Transverse colon (tissue), 4 donors: ENCODE measurements at regions not wholly inside any gene's neighbourhood (a gene's known extent, or its start where the extent isn't known, plus 50 kb on each side); places are given as distances from the start of the nearest gene placed in this dataset.

Experiments used
- EP300 ChIP-seq: sonication (generic); formaldehyde crosslinking; IDR thresholded peaks from one replicate; pipeline ENCODE4 v1.6.1; 2017; ENCODE audit warnings: antibody characterized with exemption, low read depth
- POLR2A ChIP-seq: fragments of 450-650 bp; IDR thresholded peaks from one replicate; pipeline ENCODE4 v1.6.1; 2016; ENCODE audit warnings: antibody characterized with exemption, mild to moderate bottlenecking, moderate library complexity
- POLR2AphosphoS5 ChIP-seq, 3 donors: sonication (generic); formaldehyde crosslinking; IDR thresholded peaks; one replicate each; pipeline ENCODE4 v1.6.1; 2016; ENCODE audit warnings: antibody characterized with exemption in 3 of 3
- TF ChIP-seq, protein P1 (sequence below), 5 experiments: fragments of 200-600 bp in 3 of 5; fragments of 450-650 bp in 2 of 5; sonication (generic) in 3 of 5; IDR thresholded peaks; 1 replicate in 2 of 5; 2 replicates in 3 of 5; pipeline ENCODE4 v1.5.1; 2016 to 2017; ENCODE audit warnings: antibody characterized with exemption in 5 of 5, inconsistent platforms in 3 of 5, mild to moderate bottlenecking in 2 of 5, moderate library complexity in 1 of 5

DNA sequence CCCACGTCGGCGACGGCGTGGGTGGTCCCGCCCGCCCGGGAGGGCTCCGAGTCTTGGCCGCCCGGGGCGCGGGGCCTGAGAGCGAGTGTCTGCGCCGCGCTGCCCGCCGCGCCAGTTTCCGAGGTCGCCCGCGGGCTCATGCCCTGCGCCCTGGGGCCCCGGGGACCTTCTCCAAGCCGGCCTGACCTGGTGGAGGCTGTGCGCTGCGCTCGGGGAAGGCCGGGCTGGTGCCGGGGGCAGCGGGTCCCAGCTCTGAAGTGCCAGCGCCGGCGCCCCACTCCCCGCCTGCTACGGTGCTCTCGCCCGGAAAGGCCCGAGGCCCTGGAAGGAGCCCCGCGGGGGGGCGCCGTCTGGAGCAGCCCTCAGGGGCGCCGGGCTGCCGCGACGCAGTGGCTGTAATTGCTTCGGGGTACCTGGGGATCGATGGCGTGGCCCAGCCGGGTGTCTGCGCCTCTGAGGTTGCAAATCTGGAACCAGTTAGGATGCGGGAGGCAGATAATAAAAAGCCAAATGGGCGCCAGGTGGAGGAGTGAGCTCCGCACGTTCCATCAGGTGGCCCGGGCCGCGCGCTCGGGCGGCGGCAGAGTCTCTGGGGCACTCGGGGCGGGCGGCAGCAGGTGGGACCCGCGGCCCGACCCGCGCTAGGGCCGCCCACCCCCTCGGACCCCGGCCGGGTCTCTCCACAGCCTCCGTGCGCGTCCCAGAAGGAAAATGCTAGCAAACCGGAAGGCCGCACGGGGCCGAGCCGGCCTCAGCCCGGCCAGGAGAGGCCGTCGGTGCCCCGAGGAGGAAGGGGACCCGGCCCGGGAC lies 102.3 kb upstream of the DIO3 start:
- TF ChIP-seq, protein P1, sequence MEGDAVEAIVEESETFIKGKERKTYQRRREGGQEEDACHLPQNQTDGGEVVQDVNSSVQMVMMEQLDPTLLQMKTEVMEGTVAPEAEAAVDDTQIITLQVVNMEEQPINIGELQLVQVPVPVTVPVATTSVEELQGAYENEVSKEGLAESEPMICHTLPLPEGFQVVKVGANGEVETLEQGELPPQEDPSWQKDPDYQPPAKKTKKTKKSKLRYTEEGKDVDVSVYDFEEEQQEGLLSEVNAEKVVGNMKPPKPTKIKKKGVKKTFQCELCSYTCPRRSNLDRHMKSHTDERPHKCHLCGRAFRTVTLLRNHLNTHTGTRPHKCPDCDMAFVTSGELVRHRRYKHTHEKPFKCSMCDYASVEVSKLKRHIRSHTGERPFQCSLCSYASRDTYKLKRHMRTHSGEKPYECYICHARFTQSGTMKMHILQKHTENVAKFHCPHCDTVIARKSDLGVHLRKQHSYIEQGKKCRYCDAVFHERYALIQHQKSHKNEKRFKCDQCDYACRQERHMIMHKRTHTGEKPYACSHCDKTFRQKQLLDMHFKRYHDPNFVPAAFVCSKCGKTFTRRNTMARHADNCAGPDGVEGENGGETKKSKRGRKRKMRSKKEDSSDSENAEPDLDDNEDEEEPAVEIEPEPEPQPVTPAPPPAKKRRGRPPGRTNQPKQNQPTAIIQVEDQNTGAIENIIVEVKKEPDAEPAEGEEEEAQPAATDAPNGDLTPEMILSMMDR (IDR thresholded peaks at IDR 0.05) = no peak
- TF ChIP-seq POLR2A = no peak
- no peak for TF ChIP-seq EP300
- TF ChIP-seq POLR2AphosphoS5 (IDR thresholded peaks at IDR 0.05) = no peak
